ENCODE measurements at regions not wholly inside any gene's neighbourhood (a gene's known extent, or its start where the extent isn't known, plus 50 kb on each side); places are given as distances from the start of the nearest gene placed in this dataset.

DNA sequence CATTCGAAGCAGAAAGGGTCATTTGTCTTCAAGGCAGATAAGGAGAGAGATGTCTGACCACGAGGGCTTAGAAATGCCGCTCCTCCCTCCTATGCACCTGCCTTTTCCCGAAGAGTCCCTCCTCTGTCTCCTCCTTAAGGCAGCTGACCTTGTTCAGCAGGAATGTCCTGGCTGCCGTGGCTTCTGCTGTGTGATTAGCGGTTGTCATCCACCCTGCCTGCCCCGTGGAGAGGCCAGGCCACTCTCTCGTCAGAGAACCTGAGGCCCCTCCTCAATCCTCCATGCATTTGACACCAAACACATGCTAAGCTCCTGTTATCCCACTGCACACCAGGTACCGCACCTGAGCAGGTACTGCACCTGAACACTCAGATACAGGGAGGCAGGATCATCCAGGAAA is 834.6 kb downstream of the TBC1D22A start:
- ChIA-PET CTCF (no interaction called here), POLR2A (no interaction called here)
- no peaks in the 10 kb centered on the region for H3K27me3 ChIP-seq (ENCODE audit: control insufficient read depth, insufficient read depth, low read length)
- H3K36me3 ChIP-seq (ENCODE audit: control insufficient read depth, insufficient read depth, low read length): no peaks in the 10 kb centered on the region
- TF ChIP-seq, protein P1, sequence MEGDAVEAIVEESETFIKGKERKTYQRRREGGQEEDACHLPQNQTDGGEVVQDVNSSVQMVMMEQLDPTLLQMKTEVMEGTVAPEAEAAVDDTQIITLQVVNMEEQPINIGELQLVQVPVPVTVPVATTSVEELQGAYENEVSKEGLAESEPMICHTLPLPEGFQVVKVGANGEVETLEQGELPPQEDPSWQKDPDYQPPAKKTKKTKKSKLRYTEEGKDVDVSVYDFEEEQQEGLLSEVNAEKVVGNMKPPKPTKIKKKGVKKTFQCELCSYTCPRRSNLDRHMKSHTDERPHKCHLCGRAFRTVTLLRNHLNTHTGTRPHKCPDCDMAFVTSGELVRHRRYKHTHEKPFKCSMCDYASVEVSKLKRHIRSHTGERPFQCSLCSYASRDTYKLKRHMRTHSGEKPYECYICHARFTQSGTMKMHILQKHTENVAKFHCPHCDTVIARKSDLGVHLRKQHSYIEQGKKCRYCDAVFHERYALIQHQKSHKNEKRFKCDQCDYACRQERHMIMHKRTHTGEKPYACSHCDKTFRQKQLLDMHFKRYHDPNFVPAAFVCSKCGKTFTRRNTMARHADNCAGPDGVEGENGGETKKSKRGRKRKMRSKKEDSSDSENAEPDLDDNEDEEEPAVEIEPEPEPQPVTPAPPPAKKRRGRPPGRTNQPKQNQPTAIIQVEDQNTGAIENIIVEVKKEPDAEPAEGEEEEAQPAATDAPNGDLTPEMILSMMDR (IDR thresholded peaks at IDR 0.05; ENCODE audit: insufficient read depth, low read depth, low read length): no peak
- DNase-seq (ENCODE audit: low read depth): no peak
- H3K4me3 ChIP-seq (ENCODE audit: low read depth, low read length): no peak overlapping the region

DNA sequence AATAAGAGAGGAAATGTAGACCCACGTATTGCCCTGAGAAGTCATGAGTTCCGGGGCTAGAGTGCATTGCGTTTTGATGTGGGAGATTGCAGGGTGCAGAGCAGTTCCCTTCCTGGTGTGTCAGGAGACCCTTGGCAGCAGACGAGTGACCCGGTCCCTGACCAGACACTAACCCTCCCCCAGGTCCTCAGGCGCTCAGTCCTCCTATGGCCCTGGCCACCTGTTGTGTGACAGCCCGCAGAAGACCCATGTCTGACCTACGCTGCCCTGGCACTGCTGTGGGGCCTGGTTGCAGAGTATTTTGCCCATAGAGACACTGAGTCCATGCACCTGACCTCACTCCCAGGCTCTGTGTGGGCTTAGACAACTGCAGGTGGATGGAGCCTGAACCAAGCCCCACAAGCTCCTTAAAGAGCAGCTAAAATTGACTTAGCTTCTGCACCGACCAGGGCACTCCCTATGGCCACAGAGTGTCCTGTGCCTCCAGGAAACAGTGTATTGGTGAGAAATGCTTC is 833.8 kb downstream of the TBC1D22A start:
- CTCF ChIA-PET: no interaction called here
- H3K36me3 ChIP-seq (ENCODE audit: control insufficient read depth, insufficient read depth, low read length): no peaks in the 10 kb centered on the region
- no peaks in the 10 kb centered on the region for H3K27me3 ChIP-seq (ENCODE audit: control insufficient read depth, insufficient read depth, low read length)
- TF ChIP-seq, protein P1 (IDR thresholded peaks at IDR 0.05; ENCODE audit: insufficient read depth, low read depth, low read length): no peak
- H3K4me3 ChIP-seq (ENCODE audit: low read depth, low read length): no peak overlapping the region
- no peak for DNase-seq (ENCODE audit: low read depth)
- POLR2A ChIA-PET: no interaction called here

DNA sequence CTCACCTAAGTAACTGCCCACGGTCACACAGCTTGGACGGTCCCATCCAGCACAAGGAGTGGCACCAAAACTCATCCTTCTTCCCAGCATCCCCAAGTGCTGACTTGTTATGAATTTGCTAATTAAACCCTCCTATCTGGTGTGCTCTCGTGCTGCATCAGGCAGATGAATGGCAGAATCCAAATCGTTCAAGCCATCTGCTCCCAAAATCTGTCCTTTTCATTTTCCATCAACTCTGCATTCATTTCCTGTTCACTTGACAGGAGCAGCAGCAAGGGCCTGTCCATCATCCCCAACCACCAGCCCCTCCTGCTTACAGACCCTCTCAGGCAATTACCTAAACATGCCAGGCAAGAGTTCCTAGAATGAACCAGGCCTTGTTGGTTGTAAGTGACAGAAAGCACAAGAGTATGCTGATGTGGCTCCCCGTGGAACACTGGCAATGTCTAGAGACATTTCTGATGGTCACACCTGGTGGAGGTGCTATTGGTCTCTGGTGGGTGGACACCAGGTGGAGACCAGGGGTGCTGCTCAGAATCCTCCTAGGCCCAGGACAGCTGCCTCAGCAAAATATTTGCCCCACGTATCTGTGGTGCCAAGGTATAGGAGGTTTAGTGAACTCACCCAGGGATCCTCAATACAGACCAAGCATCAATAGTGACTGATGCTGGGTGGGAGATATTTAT is 832.5 kb downstream of the TBC1D22A start:
- ChIA-PET CTCF (no interaction called here), POLR2A (no interaction called here)
- H3K27me3 ChIP-seq (ENCODE audit: control insufficient read depth, insufficient read depth, low read length): no peaks in the 10 kb centered on the region
- TF ChIP-seq, protein P1 (IDR thresholded peaks at IDR 0.05; ENCODE audit: insufficient read depth, low read depth, low read length): no peak
- no peak for DNase-seq (ENCODE audit: low read depth)
- no peaks in the 10 kb centered on the region for H3K36me3 ChIP-seq (ENCODE audit: control insufficient read depth, insufficient read depth, low read length)
- no peak overlapping the region for H3K4me3 ChIP-seq (ENCODE audit: low read depth, low read length)

DNA sequence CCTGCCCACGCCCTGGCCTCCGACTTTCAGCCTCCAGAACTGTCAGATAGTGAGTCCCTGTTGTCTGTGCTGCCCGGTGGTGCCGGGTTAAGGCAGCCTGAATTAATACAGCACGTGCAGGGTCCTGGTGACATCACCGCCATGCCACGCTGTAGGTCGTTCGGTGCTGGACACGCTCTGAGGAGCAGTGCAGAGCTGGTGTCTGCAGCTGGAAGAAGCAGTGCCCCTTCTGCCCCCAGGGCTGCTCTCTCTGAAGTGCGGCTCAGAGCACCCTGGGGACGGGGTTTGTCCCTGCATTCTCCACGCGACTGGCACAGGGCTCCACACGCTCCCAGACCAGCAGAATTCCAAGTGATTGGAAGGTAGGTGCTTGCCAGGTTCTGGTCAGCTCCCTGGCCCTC is 831.5 kb downstream of the TBC1D22A start:
- ChIA-PET CTCF (no interaction called here), POLR2A (no interaction called here)

DNA sequence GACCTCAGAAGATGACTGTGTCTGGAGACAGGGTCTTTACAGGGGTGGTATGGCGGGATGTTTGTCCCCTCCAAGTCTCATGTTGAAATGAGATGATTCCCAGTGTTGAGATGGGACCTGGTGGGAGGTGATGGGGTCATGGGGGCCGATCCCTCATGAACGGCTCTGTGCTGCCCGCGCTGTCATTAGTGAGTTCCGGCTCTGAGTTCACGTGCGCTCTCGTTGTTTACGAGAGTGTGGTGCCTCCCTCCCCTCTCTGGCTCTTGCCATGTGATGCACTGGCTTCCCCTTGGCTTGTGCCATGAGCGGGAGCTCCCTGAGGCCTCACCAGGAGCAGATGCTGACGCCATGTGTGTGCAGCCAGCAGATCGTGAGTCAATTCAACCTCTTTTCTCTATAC is 830.8 kb downstream of the TBC1D22A start:
- DNase-seq (ENCODE audit: low read depth): no peak
- H3K27me3 ChIP-seq (ENCODE audit: control insufficient read depth, insufficient read depth, low read length): no peaks in the 10 kb centered on the region
- TF ChIP-seq, protein P1 (IDR thresholded peaks at IDR 0.05; ENCODE audit: insufficient read depth, low read depth, low read length): no peak
- ChIA-PET POLR2A (no interaction called here), CTCF (no interaction called here)
- H3K36me3 ChIP-seq (ENCODE audit: control insufficient read depth, insufficient read depth, low read length): no peaks in the 10 kb centered on the region
- no peak overlapping the region for H3K4me3 ChIP-seq (ENCODE audit: low read depth, low read length)

More for the DNA sequence above, 831.5 kb downstream of the TBC1D22A start:
- no peak for DNase-seq (ENCODE audit: low read depth)
- H3K36me3 ChIP-seq (ENCODE audit: control insufficient read depth, insufficient read depth, low read length): no peaks in the 10 kb centered on the region
- H3K4me3 ChIP-seq (ENCODE audit: low read depth, low read length): no peak overlapping the region
- no peaks in the 10 kb centered on the region for H3K27me3 ChIP-seq (ENCODE audit: control insufficient read depth, insufficient read depth, low read length)
- TF ChIP-seq, protein P1 (IDR thresholded peaks at IDR 0.05; ENCODE audit: insufficient read depth, low read depth, low read length): no peak

Data from BJ (cell line).